Adrenal gland (tissue), 9 donors: ENCODE measurements at regions not wholly inside any gene's neighbourhood (a gene's known extent, or its start where the extent isn't known, plus 50 kb on each side); places are given as distances from the start of the nearest gene placed in this dataset.

Experiments used
- DNase-seq, 7 donors: peaks; one replicate each; pipeline ENCODE4 v3.0.0-alpha.2; 2019 to 2020
- H3K27ac ChIP-seq, 5 donors: fragments of 200-600 bp; sonication (generic) in 4 of 5; 1 replicate in 3 of 5; 2 replicates in 2 of 5; pipeline versions ENCODE4 v1.5.1 to v1.8.0; 2016 to 2020; ENCODE audit warnings: mild to moderate bottlenecking in 1 of 5
- H3K27me3 ChIP-seq: fragments of 200-600 bp; 2 replicates; pipeline ENCODE4 v1.8.0; 2021
- H3K36me3 ChIP-seq, 2 donors: fragments of 200-600 bp; replicated peaks in 1 of 2; 1 replicate in 1 of 2; 2 replicates in 1 of 2; pipeline versions ENCODE4 v1.5.1 to v1.8.0; 2018 to 2022
- H3K4me1 ChIP-seq, 2 donors: fragments of 200-600 bp; replicated peaks in 1 of 2; 1 replicate in 1 of 2; 2 replicates in 1 of 2; pipeline versions ENCODE4 v1.5.1 to v1.8.0; 2018 to 2021
- H3K4me3 ChIP-seq, 4 donors: fragments of 200-600 bp; sonication (generic) in 3 of 4; one replicate each; pipeline ENCODE4 v1.5.1; 2016 to 2018
- H3K9me3 ChIP-seq, 3 donors: fragments of 200-600 bp; sonication (generic) in 1 of 3; replicated peaks in 1 of 3; 1 replicate in 2 of 3; 2 replicates in 1 of 3; pipeline versions ENCODE4 v1.5.1 to v1.8.0; 2016 to 2021
- POLR2A ChIP-seq, 2 donors: fragments of 450-650 bp; IDR thresholded peaks; one replicate each; pipeline ENCODE4 v1.6.1; 2017; ENCODE audit warnings: antibody characterized with exemption in 2 of 2, mild to moderate bottlenecking in 2 of 2, moderate library complexity in 1 of 2
- WGBS, 4 donors: extraction: QIAGEN DNeasy Blood & Tissue Kit in 2 of 4; methylation state at CpG; one replicate each; pipeline versions ENCODE4 v1.1.5 to v1.1.7; 2013 to 2017; 5-methylcytosine and 5-hydroxymethylcytosine counted together
- intact Hi-C, 2 donors: fragments of 100-400 bp; cut with DNase I; formaldehyde crosslinking; loops; one replicate each; pipeline versions ENCODE4 v1.14.1 to v1.15.0; 2022 to 2023
- TF ChIP-seq, protein P1 (sequence below), 6 experiments: fragments of 450-650 bp in 4 of 6; fragments of 200-600 bp in 2 of 6; sonication (generic) in 1 of 6; IDR thresholded peaks; 1 replicate in 5 of 6; 2 replicates in 1 of 6; pipeline versions ENCODE4 v1.5.1 to v1.8.0; 2016 to 2021; ENCODE audit warnings: antibody characterized with exemption in 6 of 6, mild to moderate bottlenecking in 2 of 6, moderate library complexity in 1 of 6
- donor health status: healthy with polysubstance abuse.
- donor health status: Bipolar disorder and iron deficiency.
- donor health status: DM: yes; HTN: yes; CAD: no.
- donor health status: DM: no; HTN: no; CAD: no.
- donor health status: DM: no; HTN: no; CAD: no.

DNA sequence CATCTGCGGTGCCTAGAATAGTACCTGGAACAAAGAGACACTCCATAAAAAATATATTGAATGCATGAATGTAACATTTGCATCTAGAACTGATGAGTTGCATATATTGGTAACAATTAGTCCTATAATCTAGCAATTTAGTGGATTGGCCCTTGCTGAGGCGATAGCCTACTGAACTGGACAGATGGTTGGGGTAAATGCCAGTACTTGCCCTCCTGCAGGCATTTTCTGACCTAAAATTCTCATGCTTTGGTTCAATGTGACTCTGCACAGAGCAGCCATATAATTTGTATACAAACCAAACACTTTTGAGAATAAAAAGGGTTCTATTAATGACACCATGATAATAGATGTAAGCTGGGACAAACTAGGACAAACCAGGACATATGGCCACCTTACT is 313.6 kb downstream of the OLFM3 start:
- no peaks in the 10 kb centered on the region for H3K9me3 ChIP-seq
- H3K4me3 ChIP-seq = no peak overlapping the region
- DNase-seq = no peak
- H3K27me3 ChIP-seq = no peaks in the 10 kb centered on the region
- no peaks in the 10 kb centered on the region for H3K36me3 ChIP-seq
- WGBS, 4 donors = 83 to 94% (median 85%) methylated on average over 2 of the region's 2 CpGs
- no peak for TF ChIP-seq POLR2A (IDR thresholded peaks at IDR 0.05)
- TF ChIP-seq, protein P1, sequence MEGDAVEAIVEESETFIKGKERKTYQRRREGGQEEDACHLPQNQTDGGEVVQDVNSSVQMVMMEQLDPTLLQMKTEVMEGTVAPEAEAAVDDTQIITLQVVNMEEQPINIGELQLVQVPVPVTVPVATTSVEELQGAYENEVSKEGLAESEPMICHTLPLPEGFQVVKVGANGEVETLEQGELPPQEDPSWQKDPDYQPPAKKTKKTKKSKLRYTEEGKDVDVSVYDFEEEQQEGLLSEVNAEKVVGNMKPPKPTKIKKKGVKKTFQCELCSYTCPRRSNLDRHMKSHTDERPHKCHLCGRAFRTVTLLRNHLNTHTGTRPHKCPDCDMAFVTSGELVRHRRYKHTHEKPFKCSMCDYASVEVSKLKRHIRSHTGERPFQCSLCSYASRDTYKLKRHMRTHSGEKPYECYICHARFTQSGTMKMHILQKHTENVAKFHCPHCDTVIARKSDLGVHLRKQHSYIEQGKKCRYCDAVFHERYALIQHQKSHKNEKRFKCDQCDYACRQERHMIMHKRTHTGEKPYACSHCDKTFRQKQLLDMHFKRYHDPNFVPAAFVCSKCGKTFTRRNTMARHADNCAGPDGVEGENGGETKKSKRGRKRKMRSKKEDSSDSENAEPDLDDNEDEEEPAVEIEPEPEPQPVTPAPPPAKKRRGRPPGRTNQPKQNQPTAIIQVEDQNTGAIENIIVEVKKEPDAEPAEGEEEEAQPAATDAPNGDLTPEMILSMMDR (IDR thresholded peaks at IDR 0.05) = no peak
- H3K27ac ChIP-seq = no peak overlapping the region
- intact Hi-C loops = no loop called here
- no peaks in the 10 kb centered on the region for H3K4me1 ChIP-seq

DNA sequence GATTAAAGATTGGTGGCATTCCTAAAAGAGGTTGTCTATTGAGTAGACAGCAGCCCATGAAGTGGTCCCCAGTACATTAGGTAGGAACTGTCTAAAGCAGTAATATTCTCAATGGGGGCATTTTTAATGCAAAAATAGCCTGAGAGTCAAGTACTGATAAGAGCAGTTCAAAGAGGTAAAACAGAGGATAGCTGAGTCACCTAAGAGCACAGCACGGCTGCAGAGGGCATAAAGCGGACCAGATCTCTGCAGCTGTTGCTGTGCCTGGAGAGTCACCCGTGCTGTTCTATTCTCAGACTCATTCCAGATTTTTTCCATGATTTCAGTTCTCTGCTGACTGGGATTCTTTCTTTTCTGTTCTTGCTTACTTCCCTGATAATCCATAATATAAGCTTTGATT is 313.2 kb downstream of the OLFM3 start:
- no peaks in the 10 kb centered on the region for H3K9me3 ChIP-seq
- intact Hi-C loops = no loop called here
- no peaks in the 10 kb centered on the region for H3K4me1 ChIP-seq
- no peaks in the 10 kb centered on the region for H3K36me3 ChIP-seq
- 31 to 46% (median 41%) methylated on average over 3 of the region's 3 CpGs for WGBS, 4 donors
- DNase-seq = no peak
- H3K4me3 ChIP-seq = no peak overlapping the region
- H3K27ac ChIP-seq = no peak overlapping the region
- TF ChIP-seq POLR2A (IDR thresholded peaks at IDR 0.05) = no peak
- TF ChIP-seq, protein P1 (IDR thresholded peaks at IDR 0.05) = no peak
- H3K27me3 ChIP-seq = no peaks in the 10 kb centered on the region

DNA sequence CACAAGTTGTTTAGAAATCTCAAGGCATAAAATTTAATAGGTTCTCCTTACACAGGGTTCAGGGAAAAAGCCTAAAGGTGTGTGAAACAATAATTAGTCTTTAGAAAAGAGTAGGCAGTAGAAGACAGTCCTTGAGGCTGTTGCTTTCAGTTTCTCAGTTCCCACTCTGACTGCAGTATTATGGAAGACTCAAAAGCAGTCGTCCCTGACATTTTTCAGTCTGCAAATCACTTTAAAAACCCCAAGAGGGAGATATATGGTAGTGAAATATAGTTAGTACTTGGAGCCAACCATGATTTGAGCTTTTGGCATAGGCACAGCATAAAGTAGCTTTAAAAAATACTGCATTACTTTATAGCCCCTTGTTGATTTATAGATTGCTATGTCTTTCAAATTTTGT is 299.7 kb downstream of the OLFM3 start:
- Histone ChIP-seq H3K36me3 (no peaks in the 10 kb centered on the region), H3K9me3 (no peaks in the 10 kb centered on the region), H3K4me3 (no peak overlapping the region), H3K27me3 (no peaks in the 10 kb centered on the region), H3K27ac (no peak overlapping the region), H3K4me1 (no peaks in the 10 kb centered on the region)
- 0 to 10% (median 1%) methylated on average over 1 of the region's 1 CpG for whole genome bisulfite sequencing, 4 donors
- no peak for TF ChIP-seq POLR2A (IDR thresholded peaks at IDR 0.05)
- TF ChIP-seq, protein P1 (IDR thresholded peaks at IDR 0.05) = no peak
- intact Hi-C loops = no loop called here
- no peak for DNase-seq

DNA sequence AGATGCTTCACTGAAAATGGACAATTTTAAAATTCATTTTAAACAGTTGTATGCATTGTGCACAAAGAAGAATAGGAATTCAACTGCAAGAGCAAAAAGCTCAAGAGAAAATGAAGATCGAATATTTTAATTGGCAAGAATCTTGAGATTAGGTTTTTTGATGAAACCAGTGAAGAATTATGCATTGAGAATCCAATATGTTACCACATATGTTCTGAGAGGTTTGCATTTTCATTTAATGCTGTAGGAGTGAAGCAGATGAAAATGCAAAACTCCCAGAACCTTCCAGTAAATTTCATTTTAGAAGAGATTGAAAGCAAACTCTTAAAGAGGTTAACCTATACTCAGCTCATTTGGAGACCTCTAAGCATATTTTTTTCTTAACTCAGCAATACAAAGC is 298.0 kb downstream of the OLFM3 start:
- no peak for DNase-seq
- Histone ChIP-seq H3K4me1 (no peaks in the 10 kb centered on the region), H3K9me3 (no peaks in the 10 kb centered on the region), H3K27ac (no peak overlapping the region), H3K36me3 (no peaks in the 10 kb centered on the region), H3K4me3 (no peak overlapping the region), H3K27me3 (no peaks in the 10 kb centered on the region)
- intact Hi-C loops = no loop called here
- 62 to 83% (median 77%) methylated on average over 1 of the region's 1 CpG for WGBS, 4 donors
- TF ChIP-seq, protein P1 (IDR thresholded peaks at IDR 0.05) = no peak
- TF ChIP-seq POLR2A (IDR thresholded peaks at IDR 0.05) = no peak
